T-helper 1 cell treated with Interleukin-12 subunit alpha and Interleukin-12 subunit beta and Interleukin-4 antibody, amounts not matched to agents 30 ng/mL and 1 ng/mL, for 36 hours (primary cell): ENCODE measurements at regions not wholly inside any gene's neighbourhood (a gene's known extent, or its start where the extent isn't known, plus 50 kb on each side); places are given as distances from the start of the nearest gene placed in this dataset.
"Not testable (repeated sequence)": the region's sequence is repeated elsewhere in the genome, so short reads cannot be mapped to it uniquely, and the experiment has no call there.

Experiments
- intact Hi-C: fragments of 100-400 bp; cut with micrococcal nuclease; formaldehyde crosslinking; loops from one replicate; pipeline ENCODE4 v1.15.1; 2024

DNA sequence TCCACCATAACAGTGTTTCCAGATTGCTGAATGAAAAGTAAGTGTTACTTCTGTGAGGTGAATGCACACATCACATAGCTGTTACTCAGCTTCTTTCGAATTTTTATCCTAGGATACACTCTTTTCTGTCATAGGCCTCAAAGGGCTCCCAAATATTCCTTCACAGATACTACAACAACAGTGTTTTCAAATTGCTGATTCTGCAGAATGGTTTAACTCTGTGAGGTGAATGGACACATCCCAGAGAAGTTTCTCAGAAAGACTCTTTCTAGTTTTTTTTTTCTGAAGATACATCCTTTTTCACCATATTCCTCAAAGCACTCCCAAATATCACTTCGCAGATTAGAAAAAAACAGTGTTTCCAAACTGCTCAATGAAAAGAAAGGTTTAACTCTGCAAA lies 221.1 kb downstream of the OR4A5 start:
- intact Hi-C loops: no loop called here

GRCh38 chr11:54930930-54931329 lies 224.3 kb downstream of the OR4A5 start:
- intact Hi-C loops: no loop called here

- intact Hi-C loops: no loop called here
Observed at GRCh38 chr11:54944211-54944610, 237.6 kb downstream of the OR4A5 start.

GRCh38 chr11:54946424-54946823 lies 239.8 kb downstream of the OR4A5 start:
- intact Hi-C loops: no loop called here

DNA sequence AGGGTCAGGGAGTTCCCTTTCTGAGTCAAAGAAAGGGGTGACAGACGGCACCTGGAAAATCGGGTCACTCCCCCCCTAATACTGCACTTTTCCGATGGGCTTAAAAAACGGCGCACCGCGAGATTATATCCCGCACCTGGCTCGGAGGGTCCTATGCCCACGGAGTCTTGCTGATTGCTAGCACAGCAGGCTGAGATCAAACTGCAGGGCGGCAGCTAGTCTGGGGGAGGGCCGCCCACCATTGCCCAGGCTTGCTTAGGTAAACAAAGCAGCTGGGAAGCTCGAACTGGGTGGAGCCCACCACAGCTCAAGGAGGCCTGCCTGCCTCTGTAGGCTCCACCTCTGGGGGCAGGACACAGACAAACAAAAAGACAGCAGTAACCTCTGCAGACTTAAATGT lies 240.5 kb downstream of the OR4A5 start:
- intact Hi-C loops: not testable (repeated sequence)

DNA sequence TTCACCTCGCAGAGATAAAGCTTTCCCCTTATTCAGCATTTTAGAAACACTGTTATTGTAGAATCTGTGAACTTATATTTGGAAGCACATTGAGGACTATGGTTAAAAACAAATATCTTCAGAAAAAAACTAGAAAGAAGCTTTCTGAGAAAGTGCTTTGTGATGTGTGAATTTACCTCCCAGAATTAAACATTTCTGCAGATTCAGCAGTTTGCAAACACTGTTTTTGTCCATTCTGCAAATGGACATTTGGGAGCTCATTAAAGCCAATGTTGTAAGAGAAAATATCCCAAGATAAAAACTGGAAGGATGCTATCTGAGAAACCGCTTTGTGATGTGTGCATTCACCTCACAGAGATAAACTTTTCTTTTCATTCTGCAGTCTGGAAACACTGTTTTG lies 272.7 kb downstream of the OR4A5 start:
- intact Hi-C loops: loop anchor here (10.0 kb wide), 1 partner anchor 65 kb away; no protein-coding TSS in a partner anchor

DNA sequence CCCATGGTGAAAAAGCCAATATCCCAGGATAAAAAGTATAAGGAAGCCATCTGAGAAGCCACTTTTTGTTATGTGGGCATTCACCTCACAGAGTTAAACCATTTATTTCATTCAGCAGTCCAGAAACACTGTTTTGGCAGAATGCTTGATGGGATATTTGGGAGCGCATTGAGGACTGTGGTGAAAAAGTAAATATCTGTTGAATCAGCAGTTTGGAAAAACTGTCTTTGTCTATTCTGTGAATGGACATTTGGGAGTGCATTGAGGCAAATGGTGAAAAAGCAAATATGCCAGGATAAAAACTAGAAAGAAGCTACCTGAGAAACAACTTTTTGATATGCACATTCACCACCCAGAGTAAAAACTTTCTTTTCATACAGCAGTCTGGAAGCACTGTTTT lies 276.2 kb upstream of the TRIM48 start:
- intact Hi-C loops: no loop called here

DNA sequence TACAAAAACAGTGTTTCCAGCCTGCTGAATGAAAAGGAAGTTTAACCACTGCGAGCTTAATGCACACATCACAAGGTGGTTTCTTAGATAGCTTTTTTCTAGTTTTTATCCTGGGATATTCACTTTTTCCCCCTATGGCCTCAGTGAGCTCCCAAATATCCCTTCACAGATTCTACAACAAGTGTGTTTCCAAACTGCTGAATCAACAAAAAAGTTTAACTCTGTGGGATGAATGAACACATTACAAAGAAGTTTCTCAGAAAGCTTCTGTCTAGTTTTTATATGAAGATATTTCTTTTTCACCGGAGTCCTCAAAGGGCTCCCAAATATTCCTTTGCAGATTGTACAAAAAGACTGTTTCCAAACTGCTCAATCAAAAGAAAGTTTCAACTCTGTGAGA lies 233.1 kb upstream of the TRIM48 start:
- intact Hi-C loops: loop anchor here (10.0 kb wide), 1 partner anchor 64 kb away; no protein-coding TSS in a partner anchor

DNA sequence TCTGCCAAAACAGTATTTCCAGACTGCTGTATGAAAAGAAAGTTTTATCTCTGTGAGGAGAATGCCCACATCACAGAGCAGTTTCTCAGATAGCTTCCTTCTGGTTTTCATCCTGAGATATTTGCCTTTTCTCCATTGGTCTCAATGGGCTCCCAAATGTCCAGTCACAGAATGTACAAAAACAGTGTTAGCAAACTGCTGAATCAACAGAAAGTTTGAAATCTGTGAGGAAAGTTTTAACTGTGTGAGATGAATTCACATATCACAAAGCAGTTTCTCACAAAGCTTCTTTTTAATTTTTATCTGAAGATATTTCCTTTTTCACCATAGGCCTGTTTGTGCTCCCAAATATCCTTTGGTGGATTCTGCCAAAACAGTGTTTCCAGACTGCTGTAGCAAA lies 207.2 kb upstream of the TRIM48 start:
- intact Hi-C loops: no loop called here

GRCh38 chr11:55084588-55084987 lies 177.4 kb upstream of the TRIM48 start:
- intact Hi-C loops: not testable (repeated sequence)

DNA sequence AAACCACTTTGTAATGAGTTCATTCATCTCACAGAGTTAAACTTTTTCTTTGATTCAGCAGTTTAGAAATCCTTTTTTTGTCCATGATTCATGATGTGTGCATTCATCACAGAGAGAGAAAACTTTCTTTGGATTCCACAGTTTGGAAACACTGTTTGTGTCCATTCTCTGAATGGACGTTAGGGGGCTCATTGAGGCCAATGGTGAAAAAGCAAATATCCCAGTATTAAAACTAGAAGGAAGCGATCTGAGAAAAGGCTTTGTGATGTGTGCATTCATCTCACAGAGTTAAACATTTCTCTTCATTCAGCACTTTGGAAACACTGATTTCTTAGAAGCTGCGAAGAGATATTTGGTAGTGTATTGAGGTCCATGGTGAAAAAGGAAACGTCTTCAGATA lies 155.6 kb upstream of the TRIM48 start:
- intact Hi-C loops: no loop called here
